ENCODE measurements at regions not wholly inside any gene's neighbourhood (a gene's known extent, or its start where the extent isn't known, plus 50 kb on each side); places are given as distances from the start of the nearest gene placed in this dataset.

DNA sequence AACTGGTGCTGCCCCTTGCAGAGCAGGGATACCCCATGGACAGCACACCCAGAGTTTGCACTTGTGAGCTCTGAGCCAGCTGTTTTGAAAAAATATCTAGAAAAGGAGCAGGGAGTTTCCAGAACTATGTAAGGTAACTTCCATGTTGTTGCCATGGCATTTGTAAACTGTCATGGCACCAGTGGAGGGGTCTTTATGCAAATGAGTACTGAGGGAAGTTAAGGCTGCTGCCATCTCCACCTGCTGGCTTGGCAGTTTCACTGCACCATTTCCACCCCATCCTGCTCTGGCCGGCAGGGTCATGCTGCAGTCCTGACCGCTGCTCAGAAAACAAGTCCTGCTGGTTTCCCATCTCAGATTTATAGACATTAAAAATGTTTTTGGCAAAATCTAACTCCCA lies 52.3 kb upstream of the SNTG2 start:
- H3K27ac ChIP-seq = no peak overlapping the region
- no peak for DNase-seq
- peaks cover 9% of the 10 kb centered on the region for H3K9me3 ChIP-seq
- no peaks in the 10 kb centered on the region for H3K36me3 ChIP-seq
- H3K4me1 ChIP-seq = no peaks in the 10 kb centered on the region
- no peak for TF ChIP-seq CTCF (IDR thresholded peaks at IDR 0.05)
- intact Hi-C loops (cut with DNase I) = no loop called here
- H3K27me3 ChIP-seq (ENCODE audit: low read depth) = no peaks in the 10 kb centered on the region
- H3K4me3 ChIP-seq = no peak overlapping the region
- no peak for ATAC-seq

DNA sequence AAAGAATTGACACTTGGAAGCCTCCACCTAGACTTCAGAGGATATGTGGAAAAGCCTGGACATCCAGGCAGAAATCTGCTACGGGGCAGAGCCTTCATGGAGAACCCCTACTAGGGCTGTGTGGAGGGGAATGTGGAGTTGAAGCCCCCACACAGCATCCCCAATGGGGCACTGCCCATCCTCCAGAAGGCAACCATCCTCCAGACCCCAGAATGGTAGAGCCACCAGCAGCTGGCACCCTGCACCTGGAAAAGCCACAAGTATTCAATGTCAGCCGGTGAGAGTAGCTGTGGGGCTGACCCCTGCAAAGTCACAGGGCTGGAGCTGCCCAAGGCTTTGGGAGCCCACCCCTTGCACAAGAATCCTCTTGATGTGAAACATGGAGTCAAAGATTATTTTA lies 53.6 kb upstream of the SNTG2 start:
- DNase-seq (no peak), ATAC-seq (no peak)
- Histone ChIP-seq H3K4me3 (no peak overlapping the region), H3K27me3 (ENCODE audit: low read depth) (no peaks in the 10 kb centered on the region), H3K4me1 (no peaks in the 10 kb centered on the region), H3K36me3 (no peaks in the 10 kb centered on the region), H3K27ac (no peak overlapping the region), H3K9me3 (peaks cover 9% of the 10 kb centered on the region)
- intact Hi-C loops (cut with DNase I) = no loop called here
- no peak for TF ChIP-seq CTCF (IDR thresholded peaks at IDR 0.05)

DNA sequence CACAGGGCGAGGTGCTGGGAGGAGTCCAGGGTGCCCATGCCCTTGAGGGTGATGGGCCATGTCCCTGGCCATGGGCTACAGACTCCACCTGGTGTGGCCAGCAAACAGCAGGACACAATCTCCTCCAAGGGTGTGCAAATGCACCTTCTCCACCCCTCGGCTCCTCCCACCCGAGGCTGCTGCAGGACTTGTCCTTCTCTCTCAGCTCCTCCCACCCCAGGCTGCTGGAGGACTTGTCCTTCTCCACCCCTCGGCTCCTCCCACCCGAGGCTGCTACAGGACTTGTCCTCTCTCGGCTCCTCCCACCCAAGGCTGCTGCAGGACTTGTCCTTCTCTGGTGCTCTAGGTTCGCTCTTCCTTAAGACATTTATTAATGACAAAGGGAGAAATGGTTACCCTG lies 57.3 kb upstream of the SNTG2 start:
- intact Hi-C loops (cut with DNase I) = no loop called here
- Histone ChIP-seq H3K27ac (no peak overlapping the region), H3K36me3 (no peaks in the 10 kb centered on the region), H3K4me1 (no peaks in the 10 kb centered on the region), H3K4me3 (no peak overlapping the region), H3K9me3 (peaks cover 9% of the 10 kb centered on the region), H3K27me3 (ENCODE audit: low read depth) (peaks cover 7% of the 10 kb centered on the region)
- DNase-seq = no peak
- no peak for TF ChIP-seq CTCF (IDR thresholded peaks at IDR 0.05)
- ATAC-seq = peak; percentile 37

GRCh38 chr2:892892-893291 lies 57.8 kb upstream of the SNTG2 start:
- no peaks in the 10 kb centered on the region for H3K36me3 ChIP-seq
- peaks cover 10% of the 10 kb centered on the region for H3K27me3 ChIP-seq (ENCODE audit: low read depth)
- ATAC-seq (no peak), DNase-seq (no peak)
- intact Hi-C loops (cut with DNase I) = no loop called here
- H3K4me1 ChIP-seq = no peaks in the 10 kb centered on the region
- TF ChIP-seq CTCF (IDR thresholded peaks at IDR 0.05) = no peak
- no peak overlapping the region for H3K27ac ChIP-seq
- H3K4me3 ChIP-seq = no peak overlapping the region
- peaks cover 9% of the 10 kb centered on the region for H3K9me3 ChIP-seq

DNA sequence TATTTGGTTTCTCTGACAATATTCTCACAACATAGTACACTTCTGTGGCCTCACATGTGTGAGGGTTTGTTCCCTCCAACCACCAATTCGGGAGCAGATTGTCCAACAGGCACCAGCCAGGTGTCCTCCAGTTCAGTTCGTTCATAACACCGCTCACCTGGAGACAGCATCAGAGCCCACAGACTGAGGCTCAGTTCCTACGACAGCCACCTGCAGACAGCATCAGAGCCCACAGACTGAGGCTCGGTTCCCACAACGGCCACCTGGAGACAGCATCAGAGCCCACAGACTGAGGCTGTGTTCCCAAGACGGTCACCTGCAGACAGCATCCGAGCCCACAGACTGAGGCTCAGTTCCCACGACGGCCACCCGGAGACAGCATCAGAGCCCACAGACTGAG lies 58.2 kb upstream of the SNTG2 start:
- intact Hi-C loops (cut with DNase I) = no loop called here
- H3K4me1 ChIP-seq = no peaks in the 10 kb centered on the region
- peaks cover 10% of the 10 kb centered on the region for H3K27me3 ChIP-seq (ENCODE audit: low read depth)
- H3K36me3 ChIP-seq = no peaks in the 10 kb centered on the region
- peaks cover 9% of the 10 kb centered on the region for H3K9me3 ChIP-seq
- no peak overlapping the region for H3K27ac ChIP-seq
- H3K4me3 ChIP-seq = no peak overlapping the region
- no peak for TF ChIP-seq CTCF (IDR thresholded peaks at IDR 0.05)
- DNase-seq (no peak), ATAC-seq (no peak)

DNA sequence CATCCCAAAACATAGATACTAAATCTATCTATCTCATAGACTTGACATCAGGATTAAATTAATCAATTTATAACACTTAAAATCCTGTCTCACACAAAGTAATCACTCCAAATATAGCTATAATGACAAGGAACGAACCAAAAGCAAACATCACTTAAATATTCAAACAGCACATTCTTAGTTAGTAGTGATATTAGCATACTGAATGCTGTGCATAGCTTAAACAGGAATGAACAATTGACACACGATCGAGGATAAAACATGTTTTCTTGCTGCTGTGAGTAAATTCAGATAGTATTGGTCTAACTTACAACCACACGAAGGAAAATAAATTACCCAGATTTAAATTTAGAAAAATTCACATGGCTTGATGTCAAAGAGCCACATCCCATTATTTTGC lies 58.9 kb upstream of the SNTG2 start:
- Histone ChIP-seq H3K27ac (no peak overlapping the region), H3K4me1 (no peaks in the 10 kb centered on the region), H3K9me3 (peaks cover 5% of the 10 kb centered on the region), H3K4me3 (no peak overlapping the region), H3K27me3 (ENCODE audit: low read depth) (peaks cover 10% of the 10 kb centered on the region), H3K36me3 (no peaks in the 10 kb centered on the region)
- TF ChIP-seq CTCF (IDR thresholded peaks at IDR 0.05) = no peak
- ATAC-seq (no peak), DNase-seq (no peak)
- intact Hi-C loops (cut with DNase I) = no loop called here

Measured in lower lobe of right lung (tissue), 2 donors.